ENCODE measurements at regions not wholly inside any gene's neighbourhood (a gene's known extent, or its start where the extent isn't known, plus 50 kb on each side); places are given as distances from the start of the nearest gene placed in this dataset.

GRCh38 chr20:54938707-54939106, 463.3 kb downstream of the DOK5 start:
- intact Hi-C loops (cut with DNase I), result no loop called here
- Histone ChIP-seq H3K36me3 (no peaks in the 10 kb centered on the region), H3K27me3 (no peaks in the 10 kb centered on the region), H3K4me3 (no peak overlapping the region), H3K27ac (no peak overlapping the region), H3K4me1 (no peaks in the 10 kb centered on the region), H3K9me3 (no peaks in the 10 kb centered on the region)
- ATAC-seq (no peak), DNase-seq (no peak)
- WGBS (ENCODE audit: insufficient coverage, low coverage, low lambda C conversion rate, missing lambda C conversion rate), result 86% methylated on average over 1 of the region's 1 CpG
- TF ChIP-seq CTCF (IDR thresholded peaks at IDR 0.05) (no peak), POLR2A (IDR thresholded peaks at IDR 0.05) (no peak)

GRCh38 chr20:54933212-54933904, 458.0 kb downstream of the DOK5 start:
- WGBS (ENCODE audit: insufficient coverage, low coverage, low lambda C conversion rate, missing lambda C conversion rate), result 53% methylated on average over 3 of the region's 3 CpGs
- Histone ChIP-seq H3K36me3 (no peaks in the 10 kb centered on the region), H3K27ac (no peak overlapping the region)

GRCh38 chr20:54929191-54929590, 453.8 kb downstream of the DOK5 start:
- no peaks in the 10 kb centered on the region for H3K36me3 ChIP-seq
- DNase-seq (no peak), ATAC-seq (no peak)
- 42% methylated on average over 4 of the region's 4 CpGs for WGBS (ENCODE audit: insufficient coverage, low coverage, low lambda C conversion rate, missing lambda C conversion rate)
- H3K27me3 ChIP-seq, result no peaks in the 10 kb centered on the region
- H3K4me3 ChIP-seq, result no peak overlapping the region
- no peak overlapping the region for H3K27ac ChIP-seq
- intact Hi-C loops (cut with DNase I), result no loop called here
- H3K9me3 ChIP-seq, result no peaks in the 10 kb centered on the region
- no peaks in the 10 kb centered on the region for H3K4me1 ChIP-seq
- no peak for TF ChIP-seq CTCF (IDR thresholded peaks at IDR 0.05)
- no peak for TF ChIP-seq POLR2A (IDR thresholded peaks at IDR 0.05)

More at GRCh38 chr20:54933212-54933904, 458.0 kb downstream of the DOK5 start:
- TF ChIP-seq POLR2A (IDR thresholded peaks at IDR 0.05) (no peak), CTCF (IDR thresholded peaks at IDR 0.05) (no peak)
- intact Hi-C loops (cut with DNase I), result no loop called here
- ATAC-seq (no peak), DNase-seq (no peak)
- no peaks in the 10 kb centered on the region for H3K9me3 ChIP-seq
- H3K27me3 ChIP-seq, result no peaks in the 10 kb centered on the region
- no peak overlapping the region for H3K4me3 ChIP-seq
- H3K4me1 ChIP-seq, result no peaks in the 10 kb centered on the region

- no peak overlapping the region for H3K4me3 ChIP-seq
- no peak for ATAC-seq
- WGBS (ENCODE audit: insufficient coverage, low coverage, low lambda C conversion rate, missing lambda C conversion rate), result 39% methylated on average over 1 of the region's 1 CpG
Measured at GRCh38 chr20:54928564-54928963, 453.2 kb downstream of the DOK5 start.

More at GRCh38 chr20:54928564-54928963, 453.2 kb downstream of the DOK5 start:
- DNase-seq, result no peak
- intact Hi-C loops (cut with DNase I), result no loop called here
- TF ChIP-seq CTCF (IDR thresholded peaks at IDR 0.05), result no peak
- TF ChIP-seq POLR2A (IDR thresholded peaks at IDR 0.05), result no peak
- Histone ChIP-seq H3K27me3 (no peaks in the 10 kb centered on the region), H3K27ac (no peak overlapping the region), H3K9me3 (no peaks in the 10 kb centered on the region), H3K4me1 (no peaks in the 10 kb centered on the region), H3K36me3 (no peaks in the 10 kb centered on the region)
